Liver (tissue), 7 donors: ENCODE measurements at regions not wholly inside any gene's neighbourhood (a gene's known extent, or its start where the extent isn't known, plus 50 kb on each side); places are given as distances from the start of the nearest gene placed in this dataset.

Source experiments
- DNase-seq: peaks from one replicate; pipeline ENCODE4 v3.0.0-alpha.2; 2017; ENCODE audit warnings: low spot score
- H3K27ac ChIP-seq, 2 donors: one replicate each; pipeline ENCODE4 v1.7.0; 2013; ENCODE audit warnings: inconsistent platforms in 2 of 2, low read length in 2 of 2, control low read depth in 1 of 2, low read depth in 1 of 2, mild to moderate bottlenecking in 1 of 2
- H3K27me3 ChIP-seq, 4 donors: one replicate each; pipeline versions ENCODE4 v1.6.1 to v1.7.0; 2013; ENCODE audit warnings: low read length in 3 of 4, inconsistent platforms in 1 of 4, mild to moderate bottlenecking in 1 of 4, moderate library complexity in 1 of 4; ENCODE audit not compliant: control insufficient read depth in 4 of 4, insufficient read depth in 4 of 4
- H3K36me3 ChIP-seq, 4 donors: one replicate each; pipeline versions ENCODE4 v1.6.1 to v1.7.0; 2013; ENCODE audit warnings: low read length in 3 of 4, mild to moderate bottlenecking in 3 of 4, low read depth in 1 of 4, moderate library complexity in 1 of 4; ENCODE audit not compliant: control insufficient read depth in 4 of 4, insufficient read depth in 3 of 4
- H3K4me1 ChIP-seq, 4 donors: one replicate each; pipeline versions ENCODE4 v1.6.1 to v1.7.0; 2013; ENCODE audit warnings: low read length in 3 of 4, mild to moderate bottlenecking in 3 of 4, moderate library complexity in 1 of 4; ENCODE audit not compliant: control insufficient read depth in 4 of 4, insufficient read depth in 4 of 4
- H3K4me3 ChIP-seq, 3 donors: one replicate each; pipeline versions ENCODE4 v1.6.1 to v1.7.0; 2013; ENCODE audit warnings: low read length in 3 of 3, control low read depth in 1 of 3, low read depth in 1 of 3, mild to moderate bottlenecking in 1 of 3
- H3K9ac ChIP-seq, 2 donors: one replicate each; pipeline ENCODE4 v1.7.0; 2013; ENCODE audit warnings: low read length in 2 of 2, mild to moderate bottlenecking in 2 of 2, moderate library complexity in 2 of 2, control low read depth in 1 of 2, low read depth in 1 of 2
- H3K9me3 ChIP-seq, 4 donors: one replicate each; pipeline versions ENCODE4 v1.6.1 to v1.7.0; 2013; ENCODE audit warnings: low read length in 3 of 4; ENCODE audit not compliant: control insufficient read depth in 4 of 4
- ATF3 ChIP-seq: IDR thresholded peaks from 2 replicates; pipeline ENCODE4 v1.6.1; 2016; ENCODE audit warnings: antibody characterized with exemption
- FOXA1 ChIP-seq: IDR thresholded peaks from 2 replicates; pipeline ENCODE4 v1.6.1; 2016; ENCODE audit warnings: antibody characterized with exemption
- FOXA2 ChIP-seq: IDR thresholded peaks from 2 replicates; pipeline ENCODE4 v1.6.1; 2016; ENCODE audit warnings: antibody characterized with exemption
- HNF4A ChIP-seq, 2 donors: conservative IDR thresholded peaks; 2 replicates each; pipeline ENCODE4 v1.6.1; 2016; ENCODE audit warnings: antibody characterized with exemption in 2 of 2, mild to moderate bottlenecking in 2 of 2
- HNF4G ChIP-seq: IDR thresholded peaks from 2 replicates; pipeline ENCODE4 v1.6.1; 2016; ENCODE audit warnings: antibody characterized with exemption
- NR2F2 ChIP-seq: IDR thresholded peaks from 2 replicates; pipeline ENCODE4 v1.6.1; 2016; ENCODE audit warnings: antibody characterized with exemption
- RAD21 ChIP-seq, 2 donors: IDR thresholded peaks; 2 replicates each; pipeline ENCODE4 v1.6.1; 2016; ENCODE audit warnings: antibody characterized with exemption in 2 of 2, mild to moderate bottlenecking in 2 of 2
- REST ChIP-seq: IDR thresholded peaks from 2 replicates; pipeline ENCODE4 v1.6.1; 2016; ENCODE audit warnings: antibody characterized with exemption, mild to moderate bottlenecking
- RXRA ChIP-seq, 2 donors: IDR thresholded peaks; 2 replicates each; pipeline ENCODE4 v1.6.1; 2017 to 2018; ENCODE audit warnings: antibody characterized with exemption in 2 of 2, mild to moderate bottlenecking in 1 of 2
- TAF1 ChIP-seq: conservative IDR thresholded peaks from 2 replicates; pipeline ENCODE4 v1.6.1; 2016; ENCODE audit warnings: antibody characterized with exemption, mild to moderate bottlenecking
- YY1 ChIP-seq: IDR thresholded peaks from 2 replicates; pipeline ENCODE4 v1.6.1; 2016; ENCODE audit warnings: antibody characterized with exemption, mild to moderate bottlenecking
- ZBTB33 ChIP-seq: IDR thresholded peaks from 2 replicates; pipeline ENCODE4 v1.6.1; 2016; ENCODE audit warnings: antibody characterized with exemption
- WGBS: extraction: QIAGEN DNeasy Blood & Tissue Kit; methylation state at CpG from one replicate; pipeline ENCODE4 v1.1.7; 2013; 5-methylcytosine and 5-hydroxymethylcytosine counted together
- donor health status: healthy.
- donor health status: healthy.
- donor health status: healthy.
- donor health status: healthy.

- TF ChIP-seq ATF3 (no peak), ZBTB33 (no peak)
- WGBS: 98% methylated on average over 1 of the region's 1 CpG
Observed at GRCh38 chr10:31140716-31141115, 109.1 kb upstream of the ZNF438 start.

GRCh38 chr10:31142026-31142425, 110.4 kb upstream of the ZNF438 start:
- TF ChIP-seq NR2F2: no peak
- no peak for TF ChIP-seq HNF4A (conservative IDR thresholded peaks at IDR 0.05)
- no peak for TF ChIP-seq RXRA (IDR thresholded peaks at IDR 0.05)
- no peak for TF ChIP-seq REST
- TF ChIP-seq ATF3: no peak
- TF ChIP-seq FOXA1: no peak
- no peak for TF ChIP-seq FOXA2
- no peak for TF ChIP-seq TAF1
- TF ChIP-seq YY1: no peak
- no peak for TF ChIP-seq HNF4G
- no peak for TF ChIP-seq ZBTB33
- no peak for TF ChIP-seq RAD21 (IDR thresholded peaks at IDR 0.05)
- Histone ChIP-seq H3K27me3 (no peaks in the 10 kb centered on the region), H3K36me3 (no peaks in the 10 kb centered on the region), H3K27ac (no peak overlapping the region), H3K4me3 (no peak overlapping the region), H3K9ac (no peak overlapping the region), H3K4me1 (no peaks in the 10 kb centered on the region), H3K9me3 (no peaks in the 10 kb centered on the region)
- no peak for DNase-seq
- 86% methylated on average over 5 of the region's 5 CpGs for WGBS

More at GRCh38 chr10:31140716-31141115, 109.1 kb upstream of the ZNF438 start:
- H3K27ac ChIP-seq: no peak overlapping the region
- no peaks in the 10 kb centered on the region for H3K27me3 ChIP-seq
- no peaks in the 10 kb centered on the region for H3K4me1 ChIP-seq
- no peaks in the 10 kb centered on the region for H3K36me3 ChIP-seq
- no peak overlapping the region for H3K9ac ChIP-seq
- no peak overlapping the region for H3K4me3 ChIP-seq
- no peak for DNase-seq
- no peaks in the 10 kb centered on the region for H3K9me3 ChIP-seq
